ENCODE measurements at regions not wholly inside any gene's neighbourhood (a gene's known extent, or its start where the extent isn't known, plus 50 kb on each side); places are given as distances from the start of the nearest gene placed in this dataset.
"Not testable (repeated sequence)": the region's sequence is repeated elsewhere in the genome, so short reads cannot be mapped to it uniquely, and the experiment has no call there.

- TF ChIP-seq, protein P1, sequence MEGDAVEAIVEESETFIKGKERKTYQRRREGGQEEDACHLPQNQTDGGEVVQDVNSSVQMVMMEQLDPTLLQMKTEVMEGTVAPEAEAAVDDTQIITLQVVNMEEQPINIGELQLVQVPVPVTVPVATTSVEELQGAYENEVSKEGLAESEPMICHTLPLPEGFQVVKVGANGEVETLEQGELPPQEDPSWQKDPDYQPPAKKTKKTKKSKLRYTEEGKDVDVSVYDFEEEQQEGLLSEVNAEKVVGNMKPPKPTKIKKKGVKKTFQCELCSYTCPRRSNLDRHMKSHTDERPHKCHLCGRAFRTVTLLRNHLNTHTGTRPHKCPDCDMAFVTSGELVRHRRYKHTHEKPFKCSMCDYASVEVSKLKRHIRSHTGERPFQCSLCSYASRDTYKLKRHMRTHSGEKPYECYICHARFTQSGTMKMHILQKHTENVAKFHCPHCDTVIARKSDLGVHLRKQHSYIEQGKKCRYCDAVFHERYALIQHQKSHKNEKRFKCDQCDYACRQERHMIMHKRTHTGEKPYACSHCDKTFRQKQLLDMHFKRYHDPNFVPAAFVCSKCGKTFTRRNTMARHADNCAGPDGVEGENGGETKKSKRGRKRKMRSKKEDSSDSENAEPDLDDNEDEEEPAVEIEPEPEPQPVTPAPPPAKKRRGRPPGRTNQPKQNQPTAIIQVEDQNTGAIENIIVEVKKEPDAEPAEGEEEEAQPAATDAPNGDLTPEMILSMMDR (IDR thresholded peaks at IDR 0.05): not testable (repeated sequence)
- TF ChIP-seq POLR2A (IDR thresholded peaks at IDR 0.05): not testable (repeated sequence)
Measured at GRCh38 chrY:17610649-17611048, 269.4 kb downstream of the CDY2B start.
